ENCODE measurements at regions not wholly inside any gene's neighbourhood (a gene's known extent, or its start where the extent isn't known, plus 50 kb on each side); places are given as distances from the start of the nearest gene placed in this dataset.

DNA sequence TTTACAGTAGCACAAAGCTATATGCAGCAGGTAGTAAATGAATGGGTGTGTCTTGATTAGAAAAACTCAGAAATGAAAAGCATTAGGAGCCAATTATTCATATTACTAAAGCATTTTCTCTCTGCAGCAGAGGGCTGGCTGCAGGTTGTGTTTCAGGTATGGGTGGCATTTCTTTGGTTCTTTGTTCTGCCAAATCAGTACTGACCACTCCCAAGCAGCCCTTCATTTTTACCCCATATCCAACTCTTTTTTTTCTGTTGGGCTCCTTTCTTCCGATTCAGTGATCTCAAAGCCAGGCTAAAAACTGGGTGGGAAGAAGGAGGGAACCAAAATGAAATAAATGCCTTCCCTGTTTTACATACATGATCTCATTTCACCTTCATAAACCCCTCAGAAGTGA lies 162.3 kb downstream of the SPRY1 start:
- Histone ChIP-seq H3K4me1 (peaks cover 0 to 32% (median 24%) of the 10 kb centered on the region in 4 donors), H3K27ac (no peak overlapping the region), H3K27me3 (no peaks in the 10 kb centered on the region), H3K4me3 (no peak overlapping the region), H3K36me3 (no peaks in the 10 kb centered on the region), H3K9me3 (no peaks in the 10 kb centered on the region)
- DNase-seq (ENCODE audit: low spot score in 2 of 2), result no peak
- WGBS, 2 donors, result 86 to 93% methylated on average over 1 of the region's 1 CpG
- TF ChIP-seq POLR2A (IDR thresholded peaks at IDR 0.05) (no peak), EP300 (IDR thresholded peaks at IDR 0.05) (no peak)
- TF ChIP-seq, protein P1, sequence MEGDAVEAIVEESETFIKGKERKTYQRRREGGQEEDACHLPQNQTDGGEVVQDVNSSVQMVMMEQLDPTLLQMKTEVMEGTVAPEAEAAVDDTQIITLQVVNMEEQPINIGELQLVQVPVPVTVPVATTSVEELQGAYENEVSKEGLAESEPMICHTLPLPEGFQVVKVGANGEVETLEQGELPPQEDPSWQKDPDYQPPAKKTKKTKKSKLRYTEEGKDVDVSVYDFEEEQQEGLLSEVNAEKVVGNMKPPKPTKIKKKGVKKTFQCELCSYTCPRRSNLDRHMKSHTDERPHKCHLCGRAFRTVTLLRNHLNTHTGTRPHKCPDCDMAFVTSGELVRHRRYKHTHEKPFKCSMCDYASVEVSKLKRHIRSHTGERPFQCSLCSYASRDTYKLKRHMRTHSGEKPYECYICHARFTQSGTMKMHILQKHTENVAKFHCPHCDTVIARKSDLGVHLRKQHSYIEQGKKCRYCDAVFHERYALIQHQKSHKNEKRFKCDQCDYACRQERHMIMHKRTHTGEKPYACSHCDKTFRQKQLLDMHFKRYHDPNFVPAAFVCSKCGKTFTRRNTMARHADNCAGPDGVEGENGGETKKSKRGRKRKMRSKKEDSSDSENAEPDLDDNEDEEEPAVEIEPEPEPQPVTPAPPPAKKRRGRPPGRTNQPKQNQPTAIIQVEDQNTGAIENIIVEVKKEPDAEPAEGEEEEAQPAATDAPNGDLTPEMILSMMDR (IDR thresholded peaks at IDR 0.05), result no peak

DNA sequence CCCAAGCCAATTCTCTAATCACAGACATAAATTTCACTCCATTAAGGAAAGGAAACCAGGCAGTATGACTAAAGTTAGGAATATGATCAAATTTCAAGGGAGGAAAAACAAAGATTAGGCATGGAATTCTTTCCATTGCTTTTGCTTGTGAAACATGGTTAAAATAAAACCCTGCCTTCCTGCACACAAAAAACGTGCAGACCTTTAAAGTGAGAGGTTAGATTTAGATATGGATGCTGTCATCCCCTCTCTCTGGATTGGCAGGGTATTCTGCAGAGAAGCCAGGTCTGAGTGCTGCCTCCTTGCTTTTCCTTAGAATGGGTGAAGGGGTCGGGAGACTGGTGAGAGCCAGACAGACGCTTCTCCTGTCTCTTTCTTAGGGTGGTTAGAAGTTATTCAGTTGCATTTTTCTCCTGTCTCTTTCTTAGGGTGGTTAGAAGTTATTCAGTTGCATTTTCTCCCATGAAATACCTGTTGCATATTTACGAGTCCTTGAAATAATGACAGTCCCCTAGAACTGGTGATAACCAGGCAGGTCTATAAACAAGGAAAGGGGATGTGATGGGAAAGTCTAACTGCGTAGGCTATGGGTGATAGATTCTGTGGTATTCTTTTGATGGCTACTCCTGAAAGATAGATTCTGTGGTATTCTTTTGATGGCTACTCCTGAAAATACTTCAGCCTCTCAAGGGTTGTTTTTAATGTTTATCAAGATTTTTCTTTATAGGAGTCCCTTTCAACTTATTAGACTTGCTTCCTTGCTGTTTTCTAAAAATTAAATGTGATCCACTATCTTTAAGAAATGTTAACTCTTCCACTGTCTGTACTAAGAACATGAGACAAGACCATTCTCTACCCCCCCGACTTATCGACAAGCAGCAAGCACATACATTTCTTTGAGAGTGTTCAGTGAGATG lies 163.6 kb downstream of the SPRY1 start:
- no peak for DNase-seq (ENCODE audit: low spot score in 2 of 2)
- no peak overlapping the region for H3K27ac ChIP-seq
- TF ChIP-seq EP300 (IDR thresholded peaks at IDR 0.05) (no peak), POLR2A (IDR thresholded peaks at IDR 0.05) (no peak)
- TF ChIP-seq, protein P1 (IDR thresholded peaks at IDR 0.05), result no peak
- H3K36me3 ChIP-seq, result no peaks in the 10 kb centered on the region
- peaks cover 0 to 24% (median 13%) of the 10 kb centered on the region in 4 donors for H3K4me1 ChIP-seq
- H3K27me3 ChIP-seq, result no peaks in the 10 kb centered on the region
- 82 to 83% methylated on average over 7 of the region's 7 CpGs for WGBS, 2 donors
- no peak overlapping the region for H3K4me3 ChIP-seq
- no peaks in the 10 kb centered on the region for H3K9me3 ChIP-seq

DNA sequence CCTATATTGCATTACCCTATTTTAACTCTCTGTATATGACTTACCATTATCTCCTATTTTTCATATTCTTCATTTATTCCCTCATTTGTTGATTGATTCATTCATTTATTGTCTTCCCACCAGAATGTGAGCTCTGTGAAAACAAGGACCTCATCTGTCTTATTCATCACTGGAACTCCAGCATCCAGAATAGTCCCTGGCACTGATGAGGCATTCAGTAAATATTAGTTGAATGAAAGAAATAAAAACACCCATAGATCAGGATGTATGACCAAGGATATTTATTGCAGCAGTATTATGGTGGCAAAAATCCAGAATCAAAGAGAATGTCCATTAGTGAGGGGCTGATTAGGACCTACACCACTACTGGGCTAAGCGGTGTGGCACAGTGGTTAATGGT lies 164.9 kb downstream of the SPRY1 start:
- TF ChIP-seq, protein P1 (IDR thresholded peaks at IDR 0.05), result no peak
- TF ChIP-seq POLR2A (IDR thresholded peaks at IDR 0.05), result no peak
- TF ChIP-seq EP300 (IDR thresholded peaks at IDR 0.05), result no peak
- Histone ChIP-seq H3K36me3 (no peaks in the 10 kb centered on the region), H3K9me3 (no peaks in the 10 kb centered on the region), H3K4me1 (peaks cover 0 to 11% (median 2%) of the 10 kb centered on the region in 4 donors), H3K27me3 (no peaks in the 10 kb centered on the region), H3K4me3 (no peak overlapping the region), H3K27ac (no peak overlapping the region)
- no peak for DNase-seq (ENCODE audit: low spot score in 2 of 2)
- WGBS, 2 donors, result 0% methylated on average over 1 of the region's 1 CpG

DNA sequence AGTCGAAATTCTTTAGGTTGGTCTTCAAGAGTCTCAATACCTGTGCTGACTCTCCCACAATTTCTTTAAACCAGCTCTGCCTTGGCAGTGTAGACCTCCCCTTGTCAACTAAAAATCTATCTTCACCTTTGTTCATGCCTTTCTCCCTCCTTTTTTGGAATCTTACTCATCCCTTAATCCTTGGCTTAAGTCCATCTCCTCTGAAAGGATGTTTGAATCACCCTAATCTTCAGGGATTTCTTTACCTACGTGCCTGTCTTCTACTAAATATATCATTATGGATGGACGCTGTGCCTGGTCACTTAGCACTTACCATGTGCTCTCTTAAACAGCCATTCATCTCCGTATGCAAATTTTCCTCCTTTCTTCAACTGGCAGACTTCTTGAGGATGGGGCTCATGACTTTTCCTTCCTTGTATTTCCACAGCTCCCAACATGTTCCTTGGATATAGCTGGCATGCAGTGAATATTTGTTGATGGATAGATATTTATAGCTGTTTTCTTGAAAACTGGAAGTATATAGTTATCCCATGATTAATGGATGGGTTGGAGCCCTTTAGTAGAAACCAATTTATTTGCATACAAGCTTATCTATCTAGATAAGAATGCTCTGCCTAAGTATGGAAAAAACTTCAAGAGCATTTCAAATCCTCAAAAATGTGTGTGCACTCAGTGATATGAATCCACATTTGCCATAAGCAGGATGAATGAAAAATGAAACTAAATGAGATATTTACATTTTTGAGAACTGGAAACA lies 166.6 kb downstream of the SPRY1 start:
- no peak overlapping the region for H3K27ac ChIP-seq
- peaks cover 0 to 5% (median 0%) of the 10 kb centered on the region in 4 donors for H3K9me3 ChIP-seq
- no peaks in the 10 kb centered on the region for H3K36me3 ChIP-seq
- no peak overlapping the region for H3K4me3 ChIP-seq
- H3K27me3 ChIP-seq, result no peaks in the 10 kb centered on the region
- WGBS, 2 donors, result 90 to 91% methylated on average over 4 of the region's 4 CpGs
- peaks cover 0 to 5% (median 0%) of the 10 kb centered on the region in 4 donors for H3K4me1 ChIP-seq
- TF ChIP-seq, protein P1 (IDR thresholded peaks at IDR 0.05), result no peak
- TF ChIP-seq POLR2A (IDR thresholded peaks at IDR 0.05), result no peak
- TF ChIP-seq EP300 (IDR thresholded peaks at IDR 0.05), result no peak
- no peak for DNase-seq (ENCODE audit: low spot score in 2 of 2)
